ENCODE measurements at regions not wholly inside any gene's neighbourhood (a gene's known extent, or its start where the extent isn't known, plus 50 kb on each side); places are given as distances from the start of the nearest gene placed in this dataset.
"Not testable (repeated sequence)": the region's sequence is repeated elsewhere in the genome, so short reads cannot be mapped to it uniquely, and the experiment has no call there.

GRCh38 chr10:108003061-108003460 is 838.6 kb upstream of the SORCS1 start:
- DNase-seq (ENCODE audit: low spot score): no peak

GRCh38 chr10:108000365-108000764 is 835.9 kb upstream of the SORCS1 start:
- no peak for DNase-seq (ENCODE audit: low spot score)

GRCh38 chr10:107994621-107995270 is 830.2 kb upstream of the SORCS1 start:
- DNase-seq (ENCODE audit: low spot score): no peak

GRCh38 chr10:107986571-107986970 is 822.1 kb upstream of the SORCS1 start:
- DNase-seq (ENCODE audit: low spot score): no peak

GRCh38 chr10:107984581-107984980 is 820.1 kb upstream of the SORCS1 start:
- no peak for DNase-seq (ENCODE audit: low spot score)

GRCh38 chr10:107984149-107984548 is 819.6 kb upstream of the SORCS1 start:
- no peak for DNase-seq (ENCODE audit: low spot score)

GRCh38 chr10:107978455-107978854 is 813.9 kb upstream of the SORCS1 start:
- DNase-seq (ENCODE audit: low spot score): no peak

- DNase-seq (ENCODE audit: low spot score): no peak
Measured at GRCh38 chr10:107971973-107972372, 807.5 kb upstream of the SORCS1 start.

- DNase-seq (ENCODE audit: low spot score): no peak
Measured at GRCh38 chr10:107971411-107971810, 806.9 kb upstream of the SORCS1 start.

GRCh38 chr10:107970512-107970911 is 806.0 kb upstream of the SORCS1 start:
- DNase-seq (ENCODE audit: low spot score): no peak

GRCh38 chr10:107969936-107970335 is 805.4 kb upstream of the SORCS1 start:
- DNase-seq (ENCODE audit: low spot score): no peak

GRCh38 chr10:107966826-107967225 is 802.3 kb upstream of the SORCS1 start:
- DNase-seq (ENCODE audit: low spot score): no peak

- DNase-seq (ENCODE audit: low spot score): no peak
Measured at GRCh38 chr10:107952649-107953556, 788.4 kb upstream of the SORCS1 start.

GRCh38 chr10:107950411-107951062 is 786.0 kb upstream of the SORCS1 start:
- DNase-seq (ENCODE audit: low spot score): not testable (repeated sequence)

GRCh38 chr10:107942826-107943225 is 778.3 kb upstream of the SORCS1 start:
- no peak for DNase-seq (ENCODE audit: low spot score)

GRCh38 chr10:107933076-107933475 is 768.6 kb upstream of the SORCS1 start:
- no peak for DNase-seq (ENCODE audit: low spot score)

- DNase-seq (ENCODE audit: low spot score): no peak
Measured at GRCh38 chr10:107931808-107932207, 767.3 kb upstream of the SORCS1 start.

GRCh38 chr10:107930037-107930436 is 765.5 kb upstream of the SORCS1 start:
- DNase-seq (ENCODE audit: low spot score): no peak

- DNase-seq (ENCODE audit: low spot score): no peak
Measured at GRCh38 chr10:107924458-107924857, 760.0 kb upstream of the SORCS1 start.

- no peak for DNase-seq (ENCODE audit: low spot score)
Measured at GRCh38 chr10:107919626-107920235, 755.2 kb upstream of the SORCS1 start.

- DNase-seq (ENCODE audit: low spot score): no peak
Measured at GRCh38 chr10:107918171-107918570, 753.7 kb upstream of the SORCS1 start.

GRCh38 chr10:107915215-107915610 is 750.7 kb upstream of the SORCS1 start:
- no peak for DNase-seq (ENCODE audit: low spot score)

Measured in AG08396 (cell line).